Smooth muscle cell (in vitro differentiated cells): ENCODE measurements at regions not wholly inside any gene's neighbourhood (a gene's known extent, or its start where the extent isn't known, plus 50 kb on each side); places are given as distances from the start of the nearest gene placed in this dataset.

Experiments used
- DNase-seq: peaks from one replicate; lab custom pipeline; 2025; ENCODE audit not compliant: unreplicated experiment; lab: John Stamatoyannopoulos, UW
- H2AFZ ChIP-seq: fragments of 200-600 bp; sonication (generic); 2 replicates; pipeline ENCODE4 v1.6.0; 2016; ENCODE audit warnings: antibody characterized with exemption, low read depth, mild to moderate bottlenecking
- H3F3A ChIP-seq: fragments of 200-600 bp; sonication (generic); 2 replicates; pipeline ENCODE4 v1.6.0; 2017; ENCODE audit warnings: antibody characterized with exemption, low read depth
- H3K27ac ChIP-seq: fragments of 200-600 bp; sonication (generic); 2 replicates; pipeline ENCODE4 v1.5.1; 2016; ENCODE audit warnings: low read depth, mild to moderate bottlenecking
- H3K27me3 ChIP-seq: fragments of 200-600 bp; sonication (generic); 2 replicates; pipeline ENCODE4 v1.6.1; 2016; ENCODE audit warnings: low read depth, mild to moderate bottlenecking
- H3K36me3 ChIP-seq: fragments of 200-600 bp; sonication (generic); 2 replicates; pipeline ENCODE4 v1.5.1; 2016; ENCODE audit warnings: low read depth
- H3K4me1 ChIP-seq: fragments of 200-600 bp; sonication (generic); 2 replicates; pipeline ENCODE4 v1.5.1; 2016; ENCODE audit warnings: low read depth
- H3K4me2 ChIP-seq: fragments of 200-600 bp; sonication (generic); 2 replicates; pipeline ENCODE4 v1.6.0; 2016; ENCODE audit warnings: mild to moderate bottlenecking
- H3K4me3 ChIP-seq: fragments of 200-600 bp; sonication (generic); 2 replicates; pipeline ENCODE4 v1.5.1; 2016; ENCODE audit warnings: mild to moderate bottlenecking
- H3K79me2 ChIP-seq: fragments of 200-600 bp; sonication (generic); 2 replicates; pipeline ENCODE4 v1.6.0; 2016; ENCODE audit warnings: low read depth, mild to moderate bottlenecking
- H3K9ac ChIP-seq: fragments of 200-600 bp; sonication (generic); 2 replicates; pipeline ENCODE4 v1.6.0; 2016; ENCODE audit warnings: low read depth
- H3K9me3 ChIP-seq: fragments of 200-600 bp; sonication (generic); replicated peaks from 2 replicates; pipeline ENCODE4 v1.5.1; 2016; ENCODE audit warnings: low read depth
- H4K20me1 ChIP-seq: fragments of 200-600 bp; sonication (generic); 2 replicates; pipeline ENCODE4 v1.6.0; 2016; ENCODE audit warnings: low read depth
- CTCF ChIP-seq: fragments of 200-600 bp; sonication (generic); IDR thresholded peaks from 2 replicates; pipeline ENCODE4 v1.5.1; 2017; ENCODE audit warnings: borderline replicate concordance, mild to moderate bottlenecking, antibody characterized with exemption; ENCODE audit not compliant: insufficient read depth, poor library complexity, severe bottlenecking
- WGBS: methylation state at CpG from one replicate; pipeline ENCODE4 v1.1.7; 2016; ENCODE audit warnings: low lambda C conversion rate; 5-methylcytosine and 5-hydroxymethylcytosine counted together

- no peaks in the 10 kb centered on the region for H3K9me3 ChIP-seq
- H3K4me2 ChIP-seq, result no peak overlapping the region
- no peak overlapping the region for H3K4me3 ChIP-seq
- no peak overlapping the region for H2AFZ ChIP-seq
- H3K27ac ChIP-seq, result no peak overlapping the region
- H3K9ac ChIP-seq, result no peak overlapping the region
- no peaks in the 10 kb centered on the region for H3K79me2 ChIP-seq
- H3K4me1 ChIP-seq, result no peaks in the 10 kb centered on the region
- H3F3A ChIP-seq, result no peaks in the 10 kb centered on the region
- TF ChIP-seq CTCF, result no peak
- H3K36me3 ChIP-seq, result no peaks in the 10 kb centered on the region
- no peaks in the 10 kb centered on the region for H3K27me3 ChIP-seq
- H4K20me1 ChIP-seq, result no peaks in the 10 kb centered on the region
- no peak for DNase-seq
Observed at GRCh38 chr3:109882144-109882543, 544.8 kb upstream of the DPPA4 start.

DNA sequence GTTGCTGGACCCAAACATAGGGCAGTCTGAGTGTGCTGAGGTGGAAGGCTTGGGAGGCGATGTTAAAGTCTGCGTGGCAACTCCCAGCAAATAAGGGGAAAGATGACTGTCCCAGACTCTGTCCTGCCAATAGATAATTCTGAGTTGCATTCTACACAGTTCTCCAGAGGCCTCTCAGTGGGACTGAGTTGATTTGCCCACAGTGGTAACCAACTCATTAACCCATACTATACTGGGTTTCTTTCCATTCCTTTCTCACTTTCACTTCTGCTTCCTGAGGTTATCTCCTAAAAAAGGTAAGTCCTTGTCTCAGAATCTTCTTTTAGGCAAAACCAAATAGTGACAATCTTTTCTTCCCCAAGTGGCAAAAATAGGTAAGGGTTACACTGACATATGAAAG, 549.9 kb upstream of the DPPA4 start:
- H3K27ac ChIP-seq, result no peak overlapping the region
- no peaks in the 10 kb centered on the region for H3K36me3 ChIP-seq
- H4K20me1 ChIP-seq, result no peaks in the 10 kb centered on the region
- TF ChIP-seq CTCF, result no peak
- no peak overlapping the region for H3K4me3 ChIP-seq
- H3K9me3 ChIP-seq, result no peaks in the 10 kb centered on the region
- H2AFZ ChIP-seq, result no peak overlapping the region
- H3K9ac ChIP-seq, result no peak overlapping the region
- WGBS, result 94% methylated on average over 2 of the region's 2 CpGs
- H3K79me2 ChIP-seq, result no peaks in the 10 kb centered on the region
- no peaks in the 10 kb centered on the region for H3K4me1 ChIP-seq
- no peak overlapping the region for H3K4me2 ChIP-seq
- no peaks in the 10 kb centered on the region for H3K27me3 ChIP-seq
- no peak for DNase-seq
- no peaks in the 10 kb centered on the region for H3F3A ChIP-seq

DNA sequence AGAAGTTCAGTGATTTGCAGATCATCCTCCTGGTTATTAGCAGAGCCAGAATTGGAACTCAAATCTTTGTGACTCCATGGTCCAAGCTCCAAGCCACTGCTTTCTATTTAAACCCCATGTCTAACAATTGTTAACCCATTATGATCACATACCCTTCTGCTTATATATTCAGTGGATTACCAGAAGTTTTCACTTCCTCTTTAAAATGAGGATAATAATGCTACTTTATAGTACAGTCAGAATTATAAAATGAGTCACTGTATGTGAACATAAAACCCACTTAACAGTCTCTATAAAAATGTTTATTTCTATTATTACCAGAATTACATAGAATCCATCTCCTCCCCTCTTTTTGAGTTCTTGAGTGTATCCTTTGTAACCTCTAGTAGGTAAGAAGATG, 550.7 kb upstream of the DPPA4 start:
- H3K4me3 ChIP-seq, result no peak overlapping the region
- no peak overlapping the region for H2AFZ ChIP-seq
- no peaks in the 10 kb centered on the region for H3K36me3 ChIP-seq
- TF ChIP-seq CTCF, result no peak
- H3K79me2 ChIP-seq, result no peaks in the 10 kb centered on the region
- no peak overlapping the region for H3K27ac ChIP-seq
- H3K9me3 ChIP-seq, result no peaks in the 10 kb centered on the region
- no peak for DNase-seq
- H3F3A ChIP-seq, result no peaks in the 10 kb centered on the region
- H4K20me1 ChIP-seq, result no peaks in the 10 kb centered on the region
- no peak overlapping the region for H3K9ac ChIP-seq
- H3K4me1 ChIP-seq, result no peaks in the 10 kb centered on the region
- H3K27me3 ChIP-seq, result no peaks in the 10 kb centered on the region
- no peak overlapping the region for H3K4me2 ChIP-seq

DNA sequence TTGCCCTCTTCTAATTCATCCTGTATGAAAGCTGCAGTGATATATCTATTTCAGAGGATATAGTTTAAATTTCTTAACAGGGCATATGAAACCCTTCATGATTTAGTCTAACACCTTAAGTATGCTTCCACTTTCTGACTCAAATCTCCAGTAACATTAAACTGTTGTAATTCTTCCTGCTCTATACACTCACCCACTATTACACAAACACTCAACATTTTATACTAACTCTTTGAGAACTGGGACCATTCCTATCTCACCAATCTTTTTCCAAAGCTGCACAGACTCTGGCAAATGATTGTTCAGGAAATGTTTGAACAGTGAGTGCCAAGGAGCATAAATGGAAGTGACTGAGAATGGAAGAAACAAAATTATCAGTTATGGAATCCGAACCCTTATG, 560.4 kb upstream of the DPPA4 start:
- DNase-seq, result no peak
- WGBS, result 90% methylated on average over 1 of the region's 1 CpG

More for the DNA sequence above, 560.4 kb upstream of the DPPA4 start:
- TF ChIP-seq CTCF, result no peak
- Histone ChIP-seq H3K36me3 (no peaks in the 10 kb centered on the region), H4K20me1 (no peaks in the 10 kb centered on the region), H3K27me3 (no peaks in the 10 kb centered on the region), H2AFZ (no peak overlapping the region), H3F3A (no peaks in the 10 kb centered on the region), H3K4me1 (no peaks in the 10 kb centered on the region), H3K4me3 (no peak overlapping the region), H3K9ac (no peak overlapping the region), H3K4me2 (no peak overlapping the region), H3K79me2 (no peaks in the 10 kb centered on the region), H3K9me3 (no peaks in the 10 kb centered on the region), H3K27ac (no peak overlapping the region)
